SK-N-SH (cell line): ENCODE measurements at regions not wholly inside any gene's neighbourhood (a gene's known extent, or its start where the extent isn't known, plus 50 kb on each side); places are given as distances from the start of the nearest gene placed in this dataset.
A peak's percentile ranks its signal among the peaks of the same experiment; 100 is the strongest.

Experiments
- CTCF ChIA-PET: fragments of 300-600, 350-600 bp; formaldehyde crosslinking; extraction: SDS; loops from one replicate; lab custom pipeline; 2021; lab: Yijun Ruan, JAX
- POLR2A ChIA-PET: fragments of 350-600 bp; sonication (Branson Sonifier 250); formaldehyde crosslinking; extraction: SDS; loops from one replicate; lab custom pipeline; 2020; ENCODE audit warnings: antibody characterized with exemption, inconsistent platforms; lab: Yijun Ruan, JAX
- DNase-seq: peaks from one replicate; pipeline ENCODE4 v3.0.0; 2012
- H2AFZ ChIP-seq: fragments of 200-600 bp; sonication (generic); 2 replicates; pipeline ENCODE4 v1.8.1; 2016; ENCODE audit warnings: antibody characterized with exemption, mild to moderate bottlenecking, low read depth
- H3F3A ChIP-seq: fragments of 200-600 bp; sonication (generic); replicated peaks from 2 replicates; pipeline ENCODE3; 2016; ENCODE audit warnings: antibody characterized with exemption, mild to moderate bottlenecking; ENCODE audit not compliant: insufficient read depth
- H3K27ac ChIP-seq, 2 experiments: fragments of 200-500 bp in 1 of 2; fragments of 200-600 bp in 1 of 2; sonication (Bioruptor generic) in 1 of 2; sonication (generic), shearing (Covaris generic) in 1 of 2; 2 replicates each; pipeline versions ENCODE4 v1.5.1 to v1.6.1; 2014 to 2016; ENCODE audit warnings: low read depth in 2 of 2, inconsistent platforms in 1 of 2, low read length in 1 of 2, mild to moderate bottlenecking in 1 of 2, mixed read lengths in 1 of 2
- H3K27me3 ChIP-seq: fragments of 200-600 bp; sonication (generic), shearing (Covaris generic); 2 replicates; pipeline ENCODE4 v1.6.1; 2016; ENCODE audit warnings: mixed run types; ENCODE audit not compliant: insufficient read depth
- H3K36me3 ChIP-seq, 2 experiments: fragments of 200-500 bp in 1 of 2; fragments of 200-600 bp in 1 of 2; sonication (Bioruptor generic) in 1 of 2; sonication (generic) in 1 of 2; replicated peaks in 1 of 2; 2 replicates each; pipeline versions ENCODE3 to v1.5.1; 2014 to 2016; ENCODE audit warnings: low read length in 1 of 2, mild to moderate bottlenecking in 1 of 2; ENCODE audit not compliant: insufficient read depth in 2 of 2, control insufficient read depth in 1 of 2
- H3K4me1 ChIP-seq, 2 experiments: fragments of 200-500 bp in 1 of 2; fragments of 200-600 bp in 1 of 2; sonication (Bioruptor generic) in 1 of 2; sonication (generic), shearing (Covaris generic) in 1 of 2; 2 replicates each; pipeline versions ENCODE4 v1.5.1 to v1.6.1; 2014 to 2016; ENCODE audit warnings: low read depth in 1 of 2, low read length in 1 of 2, mixed run types in 1 of 2; ENCODE audit not compliant: insufficient read depth in 2 of 2, control insufficient read depth in 1 of 2
- H3K4me2 ChIP-seq: fragments of 200-600 bp; sonication (generic), shearing (Covaris generic); 2 replicates; pipeline ENCODE4 v1.6.1; 2017; ENCODE audit warnings: mixed run types
- H3K4me3 ChIP-seq, 2 experiments: fragments of 200-500 bp in 1 of 2; fragments of 200-600 bp in 1 of 2; sonication (Bioruptor generic) in 1 of 2; sonication (generic), shearing (Covaris generic) in 1 of 2; 2 replicates each; pipeline versions ENCODE4 v1.5.1 to v1.8.1; 2014 to 2016; ENCODE audit warnings: low read depth in 2 of 2, inconsistent platforms in 1 of 2, low read length in 1 of 2, mild to moderate bottlenecking in 1 of 2, mixed read lengths in 1 of 2, moderate library complexity in 1 of 2
- H3K79me2 ChIP-seq: fragments of 200-600 bp; sonication (generic); 2 replicates; pipeline ENCODE4 v1.8.1; 2017; ENCODE audit warnings: mild to moderate bottlenecking; ENCODE audit not compliant: insufficient read depth
- H3K9ac ChIP-seq: fragments of 200-600 bp; sonication (generic); 2 replicates; pipeline ENCODE4 v1.6.1; 2017; ENCODE audit warnings: mixed run types
- H3K9me2 ChIP-seq: fragments of 200-600 bp; sonication (generic); 2 replicates; pipeline ENCODE4 v1.6.1; 2017; ENCODE audit warnings: mixed run types
- H3K9me3 ChIP-seq: fragments of 200-600 bp; sonication (generic); 2 replicates; pipeline ENCODE4 v1.6.1; 2017; ENCODE audit warnings: mixed run types, mild to moderate bottlenecking, moderate library complexity
- H4K20me1 ChIP-seq: fragments of 200-600 bp; sonication (generic); 2 replicates; pipeline ENCODE4 v1.6.1; 2017; ENCODE audit warnings: mild to moderate bottlenecking, mixed run types; ENCODE audit not compliant: insufficient read depth
- CTCF ChIP-seq: fragments of 200-600 bp; sonication (generic); IDR thresholded peaks from 2 replicates; pipeline ENCODE4 v1.6.1; 2017; ENCODE audit warnings: antibody characterized with exemption, mild to moderate bottlenecking, moderate library complexity
- IRF3 ChIP-seq: fragments of 150-350 bp; IDR thresholded peaks from 2 replicates; pipeline ENCODE4 v1.6.1; 2016; ENCODE audit warnings: mild to moderate bottlenecking, low read depth, low read length
- MXI1 ChIP-seq: IDR thresholded peaks from 2 replicates; pipeline ENCODE4 v1.6.1; 2012; ENCODE audit warnings: mild to moderate bottlenecking, low read depth, low read length, improper control_type of control experiment
- POLR2AphosphoS5 ChIP-seq: IDR thresholded peaks from 2 replicates; pipeline ENCODE4 v1.6.1; 2012; ENCODE audit warnings: low read depth, low read length
- RAD21 ChIP-seq: IDR thresholded peaks from 2 replicates; pipeline ENCODE4 v1.6.1; 2012; ENCODE audit warnings: mild to moderate bottlenecking, low read length
- SMC3 ChIP-seq: IDR thresholded peaks from 2 replicates; pipeline ENCODE4 v1.6.1; 2012; ENCODE audit warnings: low read depth, low read length, improper control_type of control experiment
- TAF1 ChIP-seq: IDR thresholded peaks from 2 replicates; pipeline ENCODE4 v1.6.1; 2012; ENCODE audit warnings: low read depth, mild to moderate bottlenecking, low read length, moderate library complexity, borderline replicate concordance
- ZBTB33 ChIP-seq: IDR thresholded peaks from 2 replicates; pipeline ENCODE4 v1.4.0; 2012; ENCODE audit warnings: low read depth, borderline replicate concordance
- WGBS: methylation state at CpG from one replicate; pipeline ENCODE4 v1.1.6; 2017; ENCODE audit warnings: low lambda C conversion rate; 5-methylcytosine and 5-hydroxymethylcytosine counted together

GRCh38 chr3:81911221-81911620 lies 149.8 kb upstream of the GBE1 start:
- no peaks in the 10 kb centered on the region for H3F3A ChIP-seq
- TF ChIP-seq MXI1 (no peak), RAD21 (no peak), POLR2AphosphoS5 (no peak), ZBTB33 (no peak), IRF3 (no peak)
- no peak overlapping the region for H3K4me3 ChIP-seq
- H4K20me1 ChIP-seq = no peaks in the 10 kb centered on the region
- no peak overlapping the region for H3K27ac ChIP-seq
- H3K9me2 ChIP-seq = no peaks in the 10 kb centered on the region
- ChIA-PET CTCF (interaction anchor here (0.6 to 2.7 kb wide), 14 partner anchors 8 to 351 kb away, joined by 3 to 19 read pairs (median 3); no protein-coding TSS in a partner anchor), POLR2A (no interaction called here)
- H3K36me3 ChIP-seq = no peaks in the 10 kb centered on the region
- no peak overlapping the region for H2AFZ ChIP-seq
- H3K9me3 ChIP-seq = no peaks in the 10 kb centered on the region
- H3K4me2 ChIP-seq = no peak overlapping the region
- no peak overlapping the region for H3K9ac ChIP-seq
- 0 out of 4 replicates have a peak, but pooled peaks cover 0 to 4% of the 10 kb centered on the region in 2 experiments for H3K4me1 ChIP-seq
- WGBS = 85% methylated on average over 2 of the region's 2 CpGs
- no peaks in the 10 kb centered on the region for H3K79me2 ChIP-seq
- no peaks in the 10 kb centered on the region for H3K27me3 ChIP-seq
- DNase-seq = no peak

- no peaks in the 10 kb centered on the region for H3F3A ChIP-seq
- ChIA-PET POLR2A (interaction anchor here (0.5 kb wide), 1 partner anchor 155 kb away, joined by 6 read pairs; no protein-coding TSS in a partner anchor), CTCF (interaction anchor here (0.6 to 2.7 kb wide), 33 partner anchors 8 to 636 kb away, joined by 3 to 19 read pairs (median 3); no protein-coding TSS in a partner anchor)
- 10% methylated on average over 5 of the region's 5 CpGs for WGBS
- H4K20me1 ChIP-seq = no peaks in the 10 kb centered on the region
- no peaks in the 10 kb centered on the region for H3K36me3 ChIP-seq
- H3K9me3 ChIP-seq = no peaks in the 10 kb centered on the region
- H3K4me2 ChIP-seq = no peak overlapping the region
- no peaks in the 10 kb centered on the region for H3K9me2 ChIP-seq
- TF ChIP-seq TAF1 (no peak), CTCF (peak; percentile 88), RAD21 (peak; percentile 66), SMC3 (peak; percentile 71)
- no peak overlapping the region for H3K9ac ChIP-seq
- 0 out of 4 replicates have a peak, but pooled peaks cover 0 to 4% of the 10 kb centered on the region in 2 experiments for H3K4me1 ChIP-seq
- H3K27me3 ChIP-seq = no peaks in the 10 kb centered on the region
- H3K4me3 ChIP-seq = peak overlapping the region in 1 of 2 experiments; percentile 12; a peak in 1 of 4 replicates
- no peak overlapping the region for H3K27ac ChIP-seq
- no peak overlapping the region for H2AFZ ChIP-seq
- DNase-seq = peak; percentile 25
- no peaks in the 10 kb centered on the region for H3K79me2 ChIP-seq
Observed at GRCh38 chr3:81910244-81910852, 148.9 kb upstream of the GBE1 start.
